IPS-18c (cell line): ENCODE measurements at regions not wholly inside any gene's neighbourhood (a gene's known extent, or its start where the extent isn't known, plus 50 kb on each side); places are given as distances from the start of the nearest gene placed in this dataset.
A peak's percentile ranks its signal among the peaks of the same experiment; 100 is the strongest.
"Not testable (repeated sequence)": the region's sequence is repeated elsewhere in the genome, so short reads cannot be mapped to it uniquely, and the experiment has no call there.

Experiments
- H3K4me3 ChIP-seq: 2 replicates; pipeline ENCODE4 v1.7.0; 2013; ENCODE audit warnings: low read depth, mild to moderate bottlenecking, low read length, moderate library complexity; ENCODE audit not compliant: insufficient read depth
- H3K9me3 ChIP-seq: one replicate; pipeline ENCODE4 v1.6.1; 2013; ENCODE audit warnings: mild to moderate bottlenecking, low read length, moderate library complexity; ENCODE audit not compliant: control insufficient read depth, insufficient read depth

DNA sequence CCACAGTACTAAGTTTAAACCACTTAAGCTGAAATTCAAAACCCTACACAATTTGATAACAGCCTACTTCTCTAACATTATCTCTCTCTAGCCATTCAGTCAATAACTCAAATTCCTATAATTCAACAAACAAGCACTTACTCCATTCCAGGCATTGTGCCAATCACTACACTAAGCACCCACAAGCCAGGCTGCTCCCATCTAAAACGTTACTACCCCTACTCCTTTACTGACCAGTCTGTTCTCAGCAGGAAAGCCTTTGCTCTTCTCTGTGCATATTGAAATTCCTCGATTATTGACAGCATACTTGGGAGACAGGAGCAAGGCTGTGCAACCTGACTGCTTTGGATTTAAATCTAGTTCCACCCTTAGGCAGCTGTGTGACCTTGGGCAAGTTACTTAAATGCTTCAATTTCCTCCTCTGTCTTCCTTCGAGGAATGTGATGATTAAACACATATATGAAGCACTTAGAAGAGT is 177.2 kb upstream of the THBS1 start:
- Histone ChIP-seq H3K4me3 (no peak overlapping the region), H3K9me3 (no peaks in the 10 kb centered on the region)

DNA sequence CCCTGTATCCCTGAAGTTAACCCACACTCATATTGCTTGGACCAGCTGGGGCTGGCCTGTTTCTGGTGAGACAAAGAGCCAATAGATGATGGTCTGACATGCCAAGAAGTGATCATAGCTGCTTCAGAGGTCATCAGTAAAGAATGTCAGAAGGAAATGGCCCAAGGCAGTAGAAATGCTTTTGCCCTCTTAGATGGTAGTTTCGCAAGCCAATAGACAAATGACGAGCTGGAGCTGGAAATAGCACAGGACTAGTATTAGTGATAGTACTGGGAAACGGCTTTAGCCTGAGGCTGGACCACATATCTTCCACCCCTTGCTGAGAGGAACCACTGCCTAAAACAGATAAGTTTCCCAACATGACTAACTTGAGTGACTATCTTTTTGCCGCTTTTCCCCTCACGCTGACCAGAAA is 176.1 kb upstream of the THBS1 start:
- Histone ChIP-seq H3K4me3 (no peak overlapping the region), H3K9me3 (no peaks in the 10 kb centered on the region)

DNA sequence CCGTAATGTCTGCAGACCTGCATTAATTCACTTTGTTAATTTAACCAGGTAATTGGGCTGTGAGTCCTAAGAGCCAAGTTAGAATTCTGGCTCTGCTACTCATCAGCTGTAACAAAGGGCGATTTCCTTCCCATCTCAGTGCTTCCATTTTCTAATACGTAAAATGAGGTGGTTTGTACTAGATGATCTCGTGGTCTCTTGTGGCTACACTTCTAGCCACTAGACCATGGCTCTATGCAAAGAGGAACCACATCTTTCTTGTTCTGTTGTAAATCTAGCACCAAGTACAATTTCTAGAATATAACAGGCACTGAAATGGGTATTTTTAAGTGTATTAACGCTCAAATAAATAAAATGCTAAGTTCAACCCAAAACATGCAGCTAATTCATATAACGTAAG is 174.4 kb upstream of the THBS1 start:
- Histone ChIP-seq H3K4me3 (no peak overlapping the region), H3K9me3 (no peaks in the 10 kb centered on the region)

DNA sequence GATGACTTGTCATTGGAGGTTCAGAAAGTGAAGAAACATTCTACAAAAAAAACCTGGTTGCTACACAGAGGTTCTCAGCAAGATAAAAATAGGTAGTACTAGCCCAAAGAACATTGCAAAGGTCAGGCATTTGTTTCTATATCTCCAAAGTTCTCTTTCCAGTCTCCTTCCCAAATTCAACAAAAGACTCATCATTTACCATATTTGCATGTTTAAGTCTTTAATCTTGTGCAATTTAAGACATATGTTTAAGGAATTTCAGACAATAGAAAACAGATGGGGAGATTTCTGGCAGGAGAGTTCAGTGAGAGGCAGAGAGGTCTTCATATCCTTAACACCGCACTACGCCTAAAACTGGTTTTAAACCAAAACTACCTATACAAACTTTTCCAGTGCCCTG is 173.8 kb upstream of the THBS1 start:
- H3K4me3 ChIP-seq = no peak overlapping the region
- H3K9me3 ChIP-seq = no peaks in the 10 kb centered on the region

DNA sequence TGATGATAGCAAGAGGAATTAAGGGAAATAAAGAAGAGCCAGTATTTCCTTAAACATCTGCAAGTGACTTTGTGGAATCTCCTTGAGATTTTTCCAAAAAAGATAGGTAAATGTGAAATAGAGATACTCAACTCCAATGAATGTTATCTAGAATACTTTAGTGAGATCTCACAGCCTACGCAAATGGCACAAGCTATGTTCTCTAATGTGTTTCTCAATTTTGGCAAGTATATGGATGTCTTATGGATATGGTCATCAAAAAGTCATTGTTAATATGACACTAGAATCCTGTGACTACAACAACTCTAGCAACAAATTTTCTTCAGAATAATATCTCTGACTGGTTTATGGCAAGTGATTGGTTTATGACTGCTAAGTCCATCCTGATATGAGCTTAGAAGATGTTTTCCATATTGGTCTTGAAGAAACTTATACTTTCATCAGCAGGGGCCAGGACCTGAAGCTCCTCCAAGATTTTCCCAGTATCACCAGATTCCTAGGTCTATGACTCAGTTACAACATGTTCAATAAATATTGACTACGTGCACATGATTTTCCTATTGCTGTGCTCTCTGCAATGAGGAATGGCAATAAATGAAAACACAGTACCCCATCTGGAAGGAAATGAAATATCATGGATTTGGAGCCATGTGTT is 170.9 kb upstream of the THBS1 start:
- Histone ChIP-seq H3K4me3 (no peak overlapping the region), H3K9me3 (no peaks in the 10 kb centered on the region)

DNA sequence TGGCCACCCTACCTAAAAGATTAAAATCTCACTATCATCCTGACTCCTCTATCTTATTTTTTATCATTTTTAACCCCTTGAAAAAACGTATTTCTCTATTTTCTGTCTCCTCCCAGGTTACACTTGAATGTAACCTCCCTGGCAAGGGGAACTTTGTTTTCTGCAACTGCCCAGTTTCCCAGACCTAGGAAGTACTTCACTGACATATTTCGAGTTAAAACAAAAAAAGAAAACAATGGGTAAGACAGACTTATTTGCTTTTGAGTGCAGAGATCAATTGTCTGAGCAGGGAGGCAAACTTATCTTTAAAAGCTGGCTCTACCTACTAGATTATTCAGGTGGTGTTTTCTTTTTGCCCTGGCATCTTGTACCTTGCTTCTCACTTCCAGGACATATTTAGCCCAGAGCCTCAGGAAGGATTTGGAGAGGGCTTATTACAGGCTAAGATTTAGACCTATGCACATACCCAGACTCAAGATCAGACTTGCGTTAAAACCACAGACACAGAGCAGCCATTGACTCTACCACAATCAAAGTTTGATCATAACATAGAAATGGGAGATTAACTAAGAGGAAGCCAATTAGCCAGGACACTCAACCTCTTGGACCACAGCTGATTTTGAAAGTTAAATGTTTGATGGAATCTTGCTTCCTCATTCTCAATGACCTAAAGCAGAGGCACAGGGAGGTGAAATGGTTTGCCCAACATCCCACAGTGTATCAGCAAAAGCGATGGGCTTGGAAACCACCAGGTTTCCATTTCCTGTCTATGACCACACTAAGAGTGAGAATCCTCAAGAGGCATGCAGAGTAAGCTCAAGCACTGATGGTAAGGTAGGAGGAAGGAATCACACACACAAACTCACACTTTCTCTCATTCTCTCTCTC is 169.5 kb upstream of the THBS1 start:
- Histone ChIP-seq H3K4me3 (no peak overlapping the region), H3K9me3 (no peaks in the 10 kb centered on the region)

DNA sequence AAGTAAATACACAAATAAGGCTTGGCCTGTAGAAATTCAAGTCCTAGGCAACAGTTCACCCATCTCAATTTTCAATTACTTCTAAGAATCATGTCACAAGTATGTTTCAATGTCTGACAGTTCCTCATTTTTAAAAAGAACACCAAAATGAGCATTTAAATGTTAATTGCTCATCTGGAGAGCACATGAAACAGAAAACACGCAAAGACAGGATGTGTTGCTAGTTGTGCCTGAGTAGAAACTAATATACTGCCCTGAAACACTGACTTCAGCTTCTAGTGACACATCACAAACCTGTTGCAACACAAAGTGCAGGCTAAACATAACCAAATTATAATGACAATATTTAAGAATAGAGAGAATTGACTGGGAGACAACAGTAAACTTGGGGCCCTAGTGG is 167.3 kb upstream of the THBS1 start:
- Histone ChIP-seq H3K9me3 (no peaks in the 10 kb centered on the region), H3K4me3 (no peak overlapping the region)

DNA sequence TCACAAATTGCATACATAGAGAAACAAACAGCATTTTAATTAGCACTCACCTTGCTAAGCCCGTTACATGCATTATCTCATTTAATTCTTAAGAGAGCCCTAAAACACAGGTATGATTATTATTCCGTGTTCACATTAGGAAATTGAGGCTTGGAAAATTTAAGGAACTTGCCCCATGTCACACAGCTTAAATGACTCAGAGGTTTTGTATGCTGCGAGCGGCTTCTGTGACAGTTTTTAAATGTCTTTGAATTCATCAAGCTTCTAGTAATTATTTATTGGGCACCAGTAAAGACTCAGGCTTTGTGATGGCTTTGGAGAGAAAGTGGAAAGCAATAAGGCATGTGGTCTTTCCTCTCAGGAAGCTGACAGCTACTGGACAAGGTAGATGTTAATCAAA is 166.7 kb upstream of the THBS1 start:
- no peak overlapping the region for H3K4me3 ChIP-seq
- no peaks in the 10 kb centered on the region for H3K9me3 ChIP-seq

DNA sequence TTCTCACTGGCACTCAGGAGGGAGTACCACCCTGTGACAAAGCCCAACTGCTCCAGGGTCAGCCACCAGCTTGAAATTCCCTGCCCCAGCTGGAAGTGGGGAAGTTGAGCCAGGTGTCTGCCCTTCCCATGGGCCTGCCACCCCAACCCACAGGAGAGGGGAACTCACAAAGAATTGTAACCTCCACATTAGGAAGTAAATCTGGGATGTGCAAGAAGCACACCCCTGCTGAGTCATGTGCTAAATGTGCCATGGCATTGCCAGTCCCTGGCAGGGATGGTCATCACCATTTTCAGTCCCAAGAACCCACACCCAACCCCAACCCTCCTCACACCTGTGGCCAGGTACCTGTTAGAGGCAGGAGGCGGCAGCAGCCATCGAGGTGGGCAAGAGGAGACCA is 165.2 kb upstream of the THBS1 start:
- H3K4me3 ChIP-seq = no peak overlapping the region
- peaks cover 4% of the 10 kb centered on the region for H3K9me3 ChIP-seq

DNA sequence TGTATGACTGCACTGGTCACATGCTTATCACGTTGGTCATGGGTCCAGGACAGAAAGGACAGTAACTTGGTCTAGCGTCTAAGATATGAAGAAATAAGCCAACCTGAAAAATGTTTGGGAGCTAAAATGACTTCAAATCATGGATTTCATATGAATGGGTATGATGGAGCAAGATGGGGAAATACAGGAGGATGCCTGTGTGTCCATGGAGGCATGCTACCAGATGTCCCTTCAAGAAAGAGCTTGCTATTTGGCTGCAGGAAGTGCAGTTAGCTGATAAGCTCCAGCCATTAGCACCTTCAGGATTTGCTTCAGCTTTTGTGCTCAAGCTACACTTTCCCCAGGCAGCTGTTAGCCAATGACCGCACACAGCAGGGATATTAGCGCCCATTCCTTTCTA is 164.6 kb upstream of the THBS1 start:
- no peak overlapping the region for H3K4me3 ChIP-seq
- peaks cover 4% of the 10 kb centered on the region for H3K9me3 ChIP-seq

DNA sequence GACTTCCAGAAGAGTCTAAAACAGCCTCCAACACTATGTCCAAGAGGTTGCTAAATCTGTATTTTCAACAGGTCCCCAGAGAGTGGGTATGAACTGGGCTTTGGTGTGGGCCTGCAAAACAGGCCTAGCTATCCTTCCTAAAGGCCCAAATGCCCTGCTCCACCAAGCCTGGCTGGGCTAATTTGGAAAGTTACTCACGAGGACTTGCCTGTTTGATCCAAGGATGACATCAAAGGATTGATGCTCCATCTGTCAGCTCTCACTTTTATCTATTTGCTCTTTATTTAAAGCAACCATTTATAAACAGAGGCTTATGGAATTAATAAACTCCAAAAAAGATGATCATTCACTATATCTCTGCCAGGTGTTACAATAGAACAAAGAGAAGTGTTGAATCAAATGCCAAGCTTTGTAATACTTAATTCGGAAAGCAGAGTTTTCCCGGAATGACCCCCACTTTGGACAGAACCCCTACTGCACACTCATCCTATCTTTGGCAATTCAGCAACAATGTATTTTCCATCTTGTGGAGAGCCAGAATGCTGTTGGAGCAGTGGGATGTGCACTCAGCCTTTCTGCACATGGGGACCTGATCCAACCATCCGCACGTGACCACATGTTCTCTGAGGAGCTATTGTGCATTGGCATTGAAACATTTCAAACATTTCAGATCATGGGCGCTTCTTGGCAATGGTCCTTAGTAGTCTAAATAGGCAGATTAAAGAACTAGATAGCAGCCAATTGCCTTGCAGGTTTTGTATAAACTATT is 163.3 kb upstream of the THBS1 start:
- Histone ChIP-seq H3K4me3 (no peak overlapping the region), H3K9me3 (peaks cover 4% of the 10 kb centered on the region)

DNA sequence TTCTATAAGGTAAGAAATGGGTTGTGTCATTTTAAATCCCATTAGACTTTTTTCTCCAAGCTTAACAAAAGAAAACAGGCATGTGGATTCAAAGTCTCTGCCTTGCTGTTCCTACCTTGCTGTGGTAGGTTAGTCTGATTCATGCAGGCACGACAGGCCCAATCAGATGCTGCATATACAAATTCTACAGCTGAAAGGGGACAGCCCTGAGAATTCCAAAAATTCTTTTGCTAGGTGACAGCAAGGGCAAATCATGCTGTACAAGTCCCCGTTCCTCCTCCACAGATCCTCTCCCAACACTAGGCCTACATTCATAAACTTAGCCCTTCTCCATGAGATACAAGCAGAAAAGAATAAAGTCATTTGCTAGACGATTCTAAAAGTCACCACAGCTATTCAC is 161.2 kb upstream of the THBS1 start:
- H3K4me3 ChIP-seq = no peak overlapping the region
- H3K9me3 ChIP-seq = peaks cover 4% of the 10 kb centered on the region

DNA sequence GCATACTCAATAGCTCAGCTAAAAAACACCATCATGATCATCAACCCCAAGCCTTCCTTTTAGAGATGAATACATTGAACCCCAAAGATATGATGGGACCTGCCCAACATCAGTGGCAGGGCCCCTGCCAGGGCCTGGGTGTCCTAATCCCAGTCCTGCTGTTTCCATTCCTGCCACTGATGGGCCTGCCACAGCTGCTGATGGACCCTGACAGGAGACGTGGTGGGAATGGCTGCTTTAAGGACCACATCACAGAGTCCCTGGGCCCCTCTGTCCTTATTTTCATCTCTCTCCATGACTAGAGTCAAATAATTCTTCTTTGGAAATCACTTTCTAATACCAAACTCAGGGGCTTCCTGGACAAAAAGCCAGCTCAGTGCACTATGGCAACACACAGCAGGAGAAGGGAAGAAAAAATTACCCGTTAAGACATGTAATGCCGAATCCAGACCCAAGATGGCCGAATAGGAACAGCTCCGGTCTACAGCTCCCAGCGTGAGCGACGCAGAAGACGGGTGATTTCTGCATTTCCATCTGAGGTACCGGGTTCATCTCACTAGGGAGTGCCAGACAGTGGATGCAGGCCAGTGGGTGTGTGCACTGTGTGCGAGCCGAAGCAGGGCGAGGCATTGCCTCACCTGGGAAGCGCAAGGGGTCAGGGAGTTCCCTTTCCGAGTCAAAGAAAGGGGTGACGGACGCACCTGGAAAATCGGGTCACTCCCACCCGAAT is 160.6 kb upstream of the THBS1 start:
- peak overlapping the region; percentile 20; the same call in 1 of the 2 replicates for H3K4me3 ChIP-seq
- H3K9me3 ChIP-seq = not testable (repeated sequence)

DNA sequence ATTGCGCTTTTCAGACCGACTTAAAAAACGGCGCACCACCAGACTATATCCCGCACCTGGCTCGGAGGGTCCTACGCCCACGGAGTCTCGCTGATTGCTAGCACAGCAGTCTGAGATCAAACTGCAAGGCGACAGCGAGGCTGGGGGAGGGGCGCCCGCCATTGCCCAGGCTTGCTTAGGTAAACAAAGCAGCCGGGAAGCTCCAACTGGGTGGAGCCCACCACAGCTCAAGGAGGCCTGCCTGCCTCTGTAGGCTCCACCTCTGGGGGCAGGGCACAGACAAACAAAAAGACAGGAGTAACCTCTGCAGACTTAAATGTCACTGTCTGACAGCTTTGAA is 160.1 kb upstream of the THBS1 start:
- H3K9me3 ChIP-seq, H3K4me3 ChIP-seq: not testable (repeated sequence)

DNA sequence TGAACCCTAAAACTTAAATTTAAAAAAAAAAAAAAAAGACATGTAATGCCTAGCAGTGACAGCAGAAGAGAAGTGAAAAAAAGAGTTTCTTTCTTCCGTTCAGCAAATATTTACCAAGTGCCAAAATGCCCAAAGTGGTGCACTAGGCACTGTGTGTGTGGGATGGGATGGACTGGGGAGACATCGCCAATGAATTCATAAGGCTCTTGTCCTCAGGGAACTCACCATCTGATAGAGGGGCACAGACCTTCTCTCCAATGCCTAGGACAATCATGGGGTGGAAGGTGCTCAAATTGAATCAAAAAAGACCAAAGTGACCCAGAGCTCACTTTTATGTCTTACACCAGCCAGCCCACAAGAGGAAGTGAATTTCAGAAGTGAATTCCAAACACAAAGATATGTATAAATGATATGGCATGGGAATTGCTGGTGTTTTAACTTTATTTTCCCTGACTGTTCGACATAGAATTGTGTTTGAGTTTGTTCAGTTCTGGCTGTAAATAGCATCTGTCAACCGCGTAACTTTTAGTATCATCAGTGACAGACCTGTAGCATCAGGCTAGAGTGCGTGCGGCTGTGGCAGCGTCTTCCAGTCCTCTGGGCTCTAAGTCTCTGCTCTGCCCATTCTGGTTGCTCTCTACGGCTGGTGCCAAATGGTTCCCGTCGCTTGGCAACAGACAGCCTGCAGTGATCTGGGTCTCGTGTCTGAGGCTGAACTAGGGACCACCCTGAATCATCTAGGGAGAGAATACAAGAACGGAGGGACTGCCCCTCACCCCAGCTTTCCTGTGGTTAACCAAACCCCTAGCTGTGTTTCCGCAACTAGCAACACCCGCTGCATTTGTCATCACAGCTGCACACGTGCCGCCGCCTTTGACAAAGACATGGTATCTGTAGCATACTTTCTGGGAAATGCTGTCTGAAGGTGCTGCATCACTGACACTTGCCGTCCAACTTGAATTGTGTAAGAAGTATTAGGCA is 154.0 kb upstream of the THBS1 start:
- Histone ChIP-seq H3K4me3 (no peak overlapping the region), H3K9me3 (no peaks in the 10 kb centered on the region)

DNA sequence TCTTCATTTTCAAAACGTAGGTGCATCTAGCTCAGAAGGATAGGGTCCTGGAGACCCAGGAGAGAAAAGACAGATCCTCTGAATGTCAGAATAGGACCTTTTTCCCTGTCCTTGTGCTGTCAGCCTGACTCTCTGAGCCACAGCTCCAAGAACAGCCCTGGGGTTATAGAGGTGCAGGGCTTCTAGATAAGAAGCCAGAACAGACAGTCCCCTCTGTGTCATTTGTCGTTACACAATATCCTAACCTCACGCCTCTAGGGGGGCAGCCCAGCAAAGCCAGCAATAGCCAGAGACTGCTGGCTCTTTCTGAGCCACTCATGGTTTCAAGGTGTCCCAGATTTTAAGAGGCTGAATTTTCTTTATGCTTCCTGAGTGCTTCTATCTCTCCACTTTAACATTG is 153.2 kb upstream of the THBS1 start:
- Histone ChIP-seq H3K9me3 (no peaks in the 10 kb centered on the region), H3K4me3 (no peak overlapping the region)
